GM19351 (cell line): ENCODE measurements at regions not wholly inside any gene's neighbourhood (a gene's known extent, or its start where the extent isn't known, plus 50 kb on each side); places are given as distances from the start of the nearest gene placed in this dataset.
"Not testable (repeated sequence)": the region's sequence is repeated elsewhere in the genome, so short reads cannot be mapped to it uniquely, and the experiment has no call there.

Experiments
- ATAC-seq: cut with Tn5 transposase; IDR thresholded peaks from one replicate; pipeline ENCODE4 v1.9.1; 2021; ENCODE audit warnings: mild to moderate bottlenecking, moderate library complexity; ENCODE audit not compliant: unreplicated experiment

DNA sequence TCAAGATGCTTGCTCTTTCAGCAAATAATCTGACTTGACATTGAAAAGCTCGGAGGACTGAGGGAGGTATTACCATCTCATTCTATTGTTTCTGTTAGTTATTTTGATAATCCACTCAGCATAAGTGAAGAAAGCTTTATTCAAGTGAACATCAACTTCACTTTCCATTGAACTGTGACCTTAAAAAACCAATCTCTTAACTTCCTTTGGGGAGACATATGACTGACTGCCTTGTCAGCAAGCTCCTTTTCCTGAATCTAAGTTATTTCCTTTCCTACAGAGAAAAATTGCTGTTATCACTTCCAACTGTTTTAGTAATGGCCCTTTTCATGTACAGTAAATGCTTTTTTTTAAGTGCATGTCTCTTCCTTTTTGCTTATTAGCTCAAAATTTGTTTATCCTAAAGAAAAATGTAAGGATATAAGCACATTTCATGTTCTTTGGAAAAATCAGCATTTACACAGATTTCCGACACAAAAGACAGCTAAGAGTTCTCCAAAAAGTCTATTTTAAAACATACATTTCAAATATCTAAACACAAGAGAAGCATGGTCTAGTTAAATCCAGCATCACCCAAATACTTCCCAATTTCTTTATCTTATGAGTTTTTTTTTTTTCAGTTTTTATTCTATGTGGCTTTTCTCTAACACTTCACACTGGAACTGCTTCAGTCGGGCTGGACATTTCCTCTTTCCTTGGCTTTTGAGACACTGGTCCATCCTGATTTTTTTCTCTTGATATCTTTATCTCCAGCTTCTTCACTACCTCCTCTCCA is 117.9 kb upstream of the DAB2 start:
- no peak for ATAC-seq

DNA sequence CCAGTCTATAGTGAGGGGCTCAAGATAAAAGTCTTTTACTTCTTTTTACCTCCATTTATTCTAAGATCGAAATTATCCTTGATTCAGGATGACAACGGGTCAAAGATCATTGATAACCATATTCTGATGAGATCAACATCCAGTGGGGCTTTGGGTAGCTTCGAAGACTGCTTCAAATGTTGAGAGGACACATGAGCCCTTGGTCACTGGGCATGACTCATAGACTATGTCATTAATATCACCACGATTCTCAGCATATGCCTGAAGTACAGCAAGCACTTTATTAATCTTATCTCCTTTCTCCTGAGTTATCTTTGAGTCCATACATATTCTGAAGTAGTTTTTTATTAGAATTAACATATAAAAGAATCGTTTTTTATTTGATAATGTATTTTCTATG is 117.1 kb upstream of the DAB2 start:
- no peak for ATAC-seq

DNA sequence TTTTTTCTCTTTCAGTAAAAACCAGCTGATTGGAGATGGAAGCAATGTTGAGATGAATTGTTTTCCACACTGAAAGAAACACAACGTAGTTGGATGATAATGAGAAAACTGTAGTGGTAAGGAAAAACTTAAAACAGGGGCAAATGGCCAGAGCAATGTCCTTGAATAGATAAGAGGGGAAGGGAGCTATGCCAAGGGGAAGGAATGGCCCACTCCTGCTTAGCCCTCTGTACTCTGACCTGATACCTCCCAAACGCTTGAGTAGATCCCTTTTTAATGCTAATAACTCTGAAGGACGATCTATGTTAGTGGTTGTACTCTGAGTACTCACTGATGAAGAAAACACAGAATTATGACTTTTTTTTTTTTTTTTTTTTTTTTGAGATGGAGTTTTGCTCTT is 114.7 kb upstream of the DAB2 start:
- no peak for ATAC-seq

DNA sequence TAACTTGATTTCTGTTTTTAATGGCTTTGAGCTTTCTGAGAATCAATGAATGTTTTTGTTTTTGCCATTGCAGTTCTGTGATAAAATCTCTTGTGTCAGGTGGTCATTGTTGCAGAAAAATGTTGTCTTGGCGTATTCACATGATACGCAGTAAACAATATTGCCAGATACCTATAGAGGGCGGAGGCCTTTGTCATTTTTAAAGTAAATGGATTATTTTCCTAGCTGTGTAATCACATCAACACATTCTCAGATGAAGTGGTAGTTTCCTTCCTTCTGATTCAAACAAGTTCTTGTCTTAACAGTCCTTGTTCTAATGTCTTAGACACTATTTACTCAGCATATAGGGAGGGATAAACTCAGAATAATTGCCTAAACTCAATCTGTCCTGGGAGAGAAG is 109.9 kb upstream of the DAB2 start:
- no peak for ATAC-seq

DNA sequence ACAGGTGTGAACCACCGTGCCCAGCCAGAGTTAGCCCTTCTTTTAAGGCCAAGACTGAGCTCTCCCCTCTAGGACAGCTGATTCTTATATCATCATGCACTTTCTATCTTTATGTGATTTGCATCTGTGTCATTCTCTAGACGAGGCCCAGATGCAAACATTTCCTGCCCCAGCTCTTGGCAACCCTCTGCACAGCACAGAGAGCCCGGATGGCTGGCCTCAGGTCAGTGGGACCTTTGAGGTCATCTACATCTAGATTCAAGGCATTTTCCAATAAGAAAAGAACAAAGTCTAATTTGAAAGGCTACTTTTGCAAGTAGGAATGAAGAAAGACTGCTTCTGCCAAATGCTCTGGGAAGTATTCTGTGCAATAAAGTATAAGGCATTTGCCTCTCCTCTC is 109.0 kb upstream of the DAB2 start:
- no peak for ATAC-seq

DNA sequence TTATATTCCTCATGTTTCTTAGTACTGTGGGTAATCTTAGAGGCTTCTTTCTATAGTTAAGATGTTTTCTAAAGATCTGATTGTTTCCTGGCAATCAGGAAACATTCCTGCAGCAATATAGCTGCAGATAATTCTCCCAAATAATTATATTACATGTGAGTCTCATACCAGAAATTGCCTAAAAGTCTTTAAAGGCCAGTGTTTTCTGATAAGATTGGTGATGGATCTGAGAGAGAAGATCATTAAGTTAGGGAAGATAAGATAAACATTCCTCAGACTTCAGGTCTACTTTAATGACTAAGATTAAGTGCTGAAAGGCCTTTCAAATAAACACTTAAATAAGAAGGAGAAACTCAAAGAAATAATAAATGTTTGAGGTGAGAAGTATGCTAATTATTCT is 107.7 kb upstream of the DAB2 start:
- ATAC-seq: no peak

DNA sequence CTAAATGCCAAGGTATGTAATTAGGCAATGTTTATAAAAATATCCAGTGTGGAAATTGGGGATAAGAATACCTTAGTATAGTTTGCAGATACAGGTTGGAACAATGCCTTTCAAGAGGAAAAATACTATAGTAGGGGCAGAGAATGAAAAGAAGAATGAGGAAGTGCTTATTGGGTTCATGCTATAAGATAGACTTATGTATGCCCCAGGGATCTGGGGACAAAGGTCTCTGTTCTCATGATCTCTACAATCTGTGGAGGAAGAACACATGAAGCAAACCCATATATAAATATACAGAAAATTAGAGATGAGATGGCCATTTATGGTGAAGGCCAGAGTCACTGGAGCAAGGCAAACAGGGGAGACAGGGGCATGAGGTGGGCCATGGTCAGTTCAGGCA is 106.5 kb upstream of the DAB2 start:
- ATAC-seq: no peak

DNA sequence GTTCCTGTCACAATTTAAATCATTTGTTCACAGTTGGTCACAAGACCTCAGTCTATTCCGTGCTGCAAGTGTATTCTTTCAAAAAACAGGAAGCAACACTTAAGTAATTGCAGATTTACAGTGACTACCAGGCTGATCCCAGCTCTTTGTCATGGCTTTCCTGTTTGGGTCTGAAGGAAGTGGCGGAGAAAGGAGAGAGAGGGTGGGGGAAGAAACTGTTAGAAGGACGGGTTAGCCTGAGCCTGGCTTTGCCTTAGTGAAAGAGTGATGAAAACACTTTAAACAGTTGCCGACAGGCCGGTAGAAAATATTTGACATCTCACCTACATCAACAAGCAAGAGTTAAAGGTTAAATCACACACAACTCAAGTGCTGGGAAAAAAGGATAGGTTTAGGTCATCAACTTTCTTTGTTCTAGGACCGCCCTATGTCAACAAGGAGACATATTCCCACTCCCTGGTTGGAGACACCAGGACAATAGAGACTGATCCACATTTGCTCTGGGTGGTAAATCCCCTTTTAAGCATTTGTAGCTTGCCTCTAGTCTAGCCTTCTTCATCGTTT is 102.2 kb upstream of the DAB2 start:
- no peak for ATAC-seq

DNA sequence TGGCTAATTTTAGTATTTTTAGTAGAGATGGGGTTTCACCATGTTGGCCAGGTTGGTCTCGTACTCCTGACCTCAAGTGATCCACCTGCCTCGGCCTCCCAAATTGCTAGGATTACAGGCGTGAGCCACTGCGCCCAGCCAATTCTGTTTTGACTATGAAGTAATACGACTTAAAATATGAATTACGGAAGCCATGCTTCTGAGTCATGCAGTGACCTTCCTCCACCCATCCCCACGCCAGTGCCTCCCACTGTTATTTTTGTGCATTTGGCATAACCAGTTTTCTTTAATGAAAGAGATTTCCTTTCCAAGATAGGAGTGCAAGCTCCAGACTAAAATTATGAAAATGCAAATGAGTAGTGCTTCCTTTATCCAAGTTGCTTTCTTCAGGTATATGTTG is 101.0 kb upstream of the DAB2 start:
- not testable (repeated sequence) for ATAC-seq

DNA sequence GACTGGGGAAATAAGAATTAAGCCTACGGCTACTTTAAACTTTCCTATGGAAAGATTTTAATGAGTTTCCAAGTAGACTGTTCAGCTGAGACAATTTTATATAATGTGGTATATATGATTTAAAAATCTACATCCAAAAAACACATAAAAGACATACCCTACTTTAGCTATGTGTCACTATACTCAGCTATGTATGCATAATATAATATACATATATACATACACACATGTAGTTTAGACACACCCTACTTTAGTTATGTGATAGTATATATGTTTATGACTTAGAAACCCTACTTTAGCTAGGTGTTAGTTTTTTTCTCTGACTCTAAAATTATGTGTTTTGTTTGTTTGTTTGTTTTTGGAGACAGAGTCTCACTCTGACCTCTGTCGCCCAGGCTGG is 100.5 kb upstream of the DAB2 start:
- ATAC-seq: no peak

DNA sequence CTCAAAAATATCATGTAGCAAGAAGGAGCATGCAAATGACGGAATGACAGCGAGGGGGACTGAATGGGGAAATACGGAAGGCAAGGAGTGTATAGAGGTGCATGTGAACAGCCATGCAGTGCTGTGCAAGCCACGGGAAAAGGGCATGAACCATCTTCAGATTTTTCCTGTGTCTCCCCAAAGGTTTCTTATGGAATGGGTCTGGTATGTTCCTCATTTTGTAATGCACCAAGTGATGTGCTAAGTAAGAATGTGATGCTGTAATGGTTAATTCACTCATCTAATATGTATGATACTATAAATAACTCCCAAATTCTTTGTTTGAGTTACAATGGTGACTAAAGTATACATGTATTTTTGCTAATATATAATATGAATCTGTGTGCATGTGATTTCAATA is 99.0 kb upstream of the DAB2 start:
- no peak for ATAC-seq

DNA sequence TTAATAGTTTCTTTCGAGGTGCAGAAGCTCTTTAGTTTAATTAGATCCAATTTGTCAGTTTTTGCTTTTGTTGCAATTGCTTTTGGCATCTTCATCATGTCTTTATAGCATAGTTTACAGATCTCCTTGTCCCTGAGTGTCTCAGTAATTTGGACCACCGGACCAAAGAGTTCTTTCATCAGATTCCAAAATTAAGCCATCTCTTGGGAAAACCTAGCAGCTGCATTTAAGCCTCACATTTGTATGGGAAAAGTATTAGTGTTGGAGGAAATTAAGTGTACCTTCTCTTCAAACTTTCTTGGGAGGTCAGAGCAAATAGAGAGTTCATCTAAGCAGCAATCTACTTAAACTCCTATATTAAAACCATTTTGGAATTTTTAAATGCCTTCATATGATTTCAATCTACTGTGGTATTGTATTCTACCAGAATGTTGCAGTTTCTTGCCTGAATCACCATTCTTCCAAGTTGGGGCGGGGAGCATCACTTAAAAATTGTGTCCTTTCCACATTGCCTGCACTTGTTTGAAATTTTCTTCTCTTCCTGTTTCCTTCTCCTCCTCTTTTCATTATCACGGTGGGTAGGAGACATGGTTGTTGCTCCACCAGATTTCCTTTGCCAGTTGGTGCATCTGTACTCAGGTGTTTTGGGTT is 97.3 kb upstream of the DAB2 start:
- no peak for ATAC-seq

DNA sequence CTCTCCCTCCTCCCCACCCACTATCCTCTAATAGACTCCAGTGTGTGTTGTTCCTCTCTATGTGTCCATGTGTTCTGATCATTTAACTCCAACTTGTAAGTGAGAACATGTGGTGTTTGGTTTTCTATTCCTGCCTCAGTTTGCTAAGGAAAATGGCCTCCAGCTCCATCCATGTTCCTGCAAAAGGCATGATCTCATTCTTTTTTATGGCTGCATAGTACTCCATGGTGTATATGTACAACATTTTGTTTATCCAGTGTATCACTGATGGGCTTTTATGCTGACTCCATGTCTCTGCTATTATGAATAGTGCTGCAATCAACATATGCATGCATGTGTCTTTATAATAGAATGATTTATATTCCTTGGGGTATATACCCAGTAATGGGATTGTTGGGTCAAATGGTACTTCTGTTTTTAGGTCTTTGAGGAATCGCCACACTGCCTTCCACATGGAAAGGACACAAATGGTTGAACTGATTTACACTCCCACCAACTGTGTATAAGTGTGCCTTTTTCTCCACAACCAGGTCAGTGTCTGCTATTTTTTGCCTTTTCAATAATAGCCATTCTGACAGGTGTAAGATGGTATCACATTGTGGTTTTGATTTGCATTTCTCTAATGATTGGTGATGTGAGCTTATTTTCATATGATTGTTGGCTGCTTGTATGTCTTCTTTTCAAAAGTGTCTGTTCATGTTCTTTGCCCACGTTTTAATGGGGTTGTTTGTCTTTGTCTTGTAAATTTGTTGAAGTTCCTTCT is 96.5 kb upstream of the DAB2 start:
- ATAC-seq: no peak

DNA sequence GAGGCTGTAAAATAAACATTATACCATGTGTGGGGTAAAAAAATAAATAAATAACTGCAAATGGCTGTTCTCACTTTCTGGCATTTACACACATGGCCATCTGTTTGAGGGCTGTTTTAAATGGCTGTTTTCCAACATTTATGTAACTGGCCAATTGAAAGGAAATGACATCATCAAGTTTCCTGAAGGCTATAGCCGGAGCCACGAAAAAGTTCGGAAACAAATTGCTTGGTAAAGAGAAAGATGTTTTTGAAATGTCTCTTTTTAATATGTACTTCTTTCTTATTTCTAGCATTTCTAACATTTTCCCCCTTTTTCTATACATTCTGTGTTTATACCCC is 95.4 kb upstream of the DAB2 start:
- ATAC-seq: no peak

DNA sequence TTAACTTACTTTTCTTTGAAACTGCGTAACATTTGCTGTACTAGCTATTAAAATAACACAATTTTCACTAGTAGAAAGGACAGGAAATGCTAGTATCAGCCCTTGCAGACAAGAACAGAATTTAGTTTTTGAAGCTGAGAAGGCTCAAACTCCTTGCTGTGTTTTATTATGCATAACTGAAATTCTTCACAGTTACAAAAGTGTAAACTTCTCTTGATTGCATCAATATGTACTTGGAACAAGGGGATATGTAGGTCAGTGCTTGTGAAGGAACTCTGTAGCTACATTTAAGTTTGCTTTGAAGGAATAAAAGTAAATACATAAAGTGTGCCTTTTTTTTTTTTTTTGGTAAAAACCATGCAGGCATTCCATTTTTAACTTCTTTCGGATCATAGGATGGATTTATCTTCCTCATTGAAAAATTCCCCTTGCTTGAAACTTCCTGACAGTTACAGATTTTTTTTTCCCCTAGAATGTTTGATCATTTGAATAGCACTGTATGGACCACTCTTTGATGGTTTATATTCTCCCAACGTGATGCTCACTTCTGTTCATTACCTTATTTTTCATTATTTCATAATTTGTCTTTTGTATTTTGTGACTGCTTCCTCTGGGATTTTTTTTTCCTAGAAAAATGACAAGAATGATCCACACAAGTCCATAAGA is 94.9 kb upstream of the DAB2 start:
- ATAC-seq: no peak

DNA sequence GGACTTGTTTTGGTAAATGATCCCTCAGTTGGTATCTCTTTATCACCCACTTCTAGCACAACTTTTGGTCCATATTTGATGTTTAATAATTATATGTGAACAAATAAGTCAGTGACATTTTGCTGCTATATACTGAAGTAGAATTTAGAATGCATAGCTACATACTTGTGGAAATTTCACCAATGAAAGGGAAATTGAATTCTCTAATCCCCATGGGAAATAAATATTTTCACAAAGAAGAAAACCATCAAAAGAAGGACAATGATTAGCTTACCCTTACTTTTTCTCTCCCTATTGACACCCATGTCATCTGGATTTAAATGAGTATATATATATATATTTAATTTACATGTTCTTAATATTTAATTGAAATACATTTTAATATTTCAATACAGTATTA is 94.3 kb upstream of the DAB2 start:
- no peak for ATAC-seq

DNA sequence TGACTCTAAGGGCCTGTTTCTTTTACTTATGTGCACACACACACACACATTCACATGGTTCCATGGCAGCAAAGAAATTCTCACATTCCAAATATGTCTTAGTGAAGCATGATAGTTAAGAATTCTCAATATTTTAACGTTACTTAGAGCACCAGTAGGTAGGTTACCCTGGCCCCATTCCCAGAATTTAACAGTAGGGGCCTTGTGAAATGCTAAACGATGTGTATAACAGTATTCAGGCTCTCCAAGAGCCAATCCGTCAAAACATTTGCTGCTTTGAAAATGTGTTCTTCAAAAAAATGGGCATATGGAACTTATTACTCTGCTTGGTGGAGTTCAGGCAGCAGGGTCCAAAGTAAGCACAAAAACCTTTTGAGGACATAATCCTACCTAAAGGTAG is 93.7 kb upstream of the DAB2 start:
- ATAC-seq: no peak

DNA sequence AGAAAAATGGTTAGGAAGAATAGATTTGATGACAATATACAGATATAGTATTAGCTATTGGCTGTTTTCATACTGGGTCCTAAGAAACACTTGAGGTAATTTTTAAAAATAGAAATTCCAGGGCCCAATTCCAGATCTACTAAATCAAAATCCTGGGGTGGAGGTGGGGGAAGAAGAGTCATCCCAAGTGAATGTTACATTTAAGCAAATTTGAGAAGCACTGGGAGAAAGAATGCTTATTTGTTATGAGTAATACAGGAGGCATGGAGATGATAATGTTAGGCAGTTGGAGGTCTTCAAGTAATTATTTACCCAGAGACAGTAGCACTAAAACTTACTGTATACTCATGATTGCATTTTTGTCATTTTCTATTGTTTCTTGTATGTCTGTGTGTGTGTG is 93.0 kb upstream of the DAB2 start:
- no peak for ATAC-seq

DNA sequence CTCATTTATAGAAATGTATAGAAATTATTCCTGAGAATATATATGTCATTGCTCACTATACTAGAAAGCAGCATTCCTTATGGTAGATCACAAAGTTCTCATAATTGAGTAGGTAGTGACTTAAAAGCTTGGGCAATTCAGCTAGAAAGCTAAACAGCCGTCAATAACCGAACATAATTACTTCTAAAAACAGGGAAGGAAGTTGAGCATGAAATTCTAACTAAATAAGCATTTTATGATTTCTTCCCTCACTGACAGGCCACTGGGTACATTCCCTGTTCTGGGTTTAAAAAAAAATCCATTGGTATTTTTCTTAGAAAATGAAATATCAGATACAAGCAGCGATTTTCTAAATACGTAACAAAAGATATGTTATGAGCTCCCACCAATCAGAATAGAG is 91.1 kb upstream of the DAB2 start:
- no peak for ATAC-seq

DNA sequence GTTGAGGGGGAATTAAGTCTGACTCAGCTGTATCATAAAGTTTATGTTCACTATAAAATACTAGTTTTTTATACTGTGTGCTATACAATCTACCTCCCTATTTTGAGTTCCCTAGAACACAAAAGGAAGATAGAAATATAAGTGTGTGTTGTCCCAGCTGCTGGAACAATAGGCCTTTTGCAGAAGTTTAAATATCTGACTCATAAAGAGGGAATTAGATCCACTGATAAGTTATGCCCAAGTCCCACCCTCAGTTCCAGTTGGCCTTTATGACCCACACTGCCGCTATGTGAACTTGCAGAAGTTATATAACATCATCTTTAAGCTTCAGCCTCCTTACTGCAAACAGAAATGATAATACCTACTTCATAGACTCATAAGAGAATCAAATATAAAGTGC is 88.5 kb upstream of the DAB2 start:
- ATAC-seq: no peak

DNA sequence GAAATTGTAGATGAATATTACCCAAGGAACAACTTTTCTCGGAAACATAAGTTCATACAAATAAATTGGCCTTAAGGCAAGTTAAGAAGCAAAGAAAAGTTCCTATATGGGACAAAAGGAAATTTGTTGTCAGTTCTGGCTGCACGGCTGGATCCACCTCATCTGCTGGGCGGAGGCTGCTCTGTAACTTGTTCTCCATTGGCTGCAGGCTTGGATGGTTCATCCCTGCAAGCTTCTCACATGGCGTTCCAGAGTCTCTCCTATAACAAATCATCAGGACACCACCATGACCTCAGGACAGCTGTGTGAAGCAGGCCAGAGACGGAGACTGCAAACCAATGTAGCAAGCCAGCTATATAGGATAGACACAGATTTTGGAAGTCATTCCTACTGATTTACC is 81.4 kb upstream of the DAB2 start:
- no peak for ATAC-seq
